ENCODE measurements at regions not wholly inside any gene's neighbourhood (a gene's known extent, or its start where the extent isn't known, plus 50 kb on each side); places are given as distances from the start of the nearest gene placed in this dataset.

GRCh38 chr4:127229855-127230608, 402.7 kb upstream of the INTU start:
- H3K27ac Mint-ChIP-seq (ENCODE audit: unreplicated experiment): no peak overlapping the region
- no peak overlapping the region for H3K4me3 Mint-ChIP-seq (ENCODE audit: unreplicated experiment)
- Histone ChIP-seq H3K4me2 (ENCODE audit: low read length) (no peak overlapping the region), H4K20me1 (ENCODE audit: insufficient read depth, low read length) (no peaks in the 10 kb centered on the region), H3K27ac (ENCODE audit: low read depth, low read length) (no peak overlapping the region), H3K4me3 (ENCODE audit: insufficient read depth, low read depth, low read length) (no peak overlapping the region), H3K27me3 (ENCODE audit: insufficient read depth, low read length) (no peaks in the 10 kb centered on the region), H3K4me1 (ENCODE audit: insufficient read depth, low read length) (no peaks in the 10 kb centered on the region), H3K9me3 (ENCODE audit: insufficient read depth, low read depth, low read length) (no peaks in the 10 kb centered on the region), H3K9ac (ENCODE audit: low read length) (no peak overlapping the region), H3K36me3 (ENCODE audit: insufficient read depth, low read length) (no peaks in the 10 kb centered on the region), H3K79me2 (ENCODE audit: insufficient read depth, low read length) (no peaks in the 10 kb centered on the region), H2AFZ (ENCODE audit: low read depth, low read length) (no peak overlapping the region)
- no peaks in the 10 kb centered on the region for H3K4me1 Mint-ChIP-seq (ENCODE audit: low read depth, unreplicated experiment)
- TF ChIP-seq CTCF (IDR thresholded peaks at IDR 0.05; ENCODE audit: insufficient read depth, low read depth, low read length): no peak
- no peak for TF ChIP-seq EZH2 (IDR thresholded peaks at IDR 0.05; ENCODE audit: insufficient read depth, low read length)
- H3K36me3 Mint-ChIP-seq (ENCODE audit: low read depth, unreplicated experiment): no peaks in the 10 kb centered on the region
- H3K9me3 Mint-ChIP-seq (ENCODE audit: unreplicated experiment): peaks cover 2% of the 10 kb centered on the region
- FAIRE-seq (no peak), DNase-seq (ENCODE audit: low read depth) (no peak)
- no peaks in the 10 kb centered on the region for H3K27me3 Mint-ChIP-seq (ENCODE audit: low read depth, unreplicated experiment)

GRCh38 chr4:127236889-127237288, 395.9 kb upstream of the INTU start:
- DNase-seq (ENCODE audit: low read depth) (no peak), FAIRE-seq (no peak)
- H3K4me3 ChIP-seq (ENCODE audit: insufficient read depth, low read depth, low read length): no peak overlapping the region
- H3K4me1 ChIP-seq (ENCODE audit: insufficient read depth, low read length): no peaks in the 10 kb centered on the region
- Mint-ChIP-seq H3K27me3 (ENCODE audit: low read depth, unreplicated experiment) (no peaks in the 10 kb centered on the region), H3K27ac (ENCODE audit: unreplicated experiment) (no peak overlapping the region), H3K36me3 (ENCODE audit: low read depth, unreplicated experiment) (no peaks in the 10 kb centered on the region), H3K9me3 (ENCODE audit: unreplicated experiment) (no peaks in the 10 kb centered on the region), H3K4me3 (ENCODE audit: unreplicated experiment) (no peak overlapping the region), H3K4me1 (ENCODE audit: low read depth, unreplicated experiment) (no peaks in the 10 kb centered on the region)
- H3K4me2 ChIP-seq (ENCODE audit: low read length): no peak overlapping the region
- no peak overlapping the region for H3K27ac ChIP-seq (ENCODE audit: low read depth, low read length)
- no peak overlapping the region for H3K9ac ChIP-seq (ENCODE audit: low read length)
- no peaks in the 10 kb centered on the region for H3K9me3 ChIP-seq (ENCODE audit: insufficient read depth, low read depth, low read length)
- no peaks in the 10 kb centered on the region for H3K36me3 ChIP-seq (ENCODE audit: insufficient read depth, low read length)
- H3K27me3 ChIP-seq (ENCODE audit: insufficient read depth, low read length): no peaks in the 10 kb centered on the region
- H4K20me1 ChIP-seq (ENCODE audit: insufficient read depth, low read length): no peaks in the 10 kb centered on the region
- H3K79me2 ChIP-seq (ENCODE audit: insufficient read depth, low read length): no peaks in the 10 kb centered on the region
- H2AFZ ChIP-seq (ENCODE audit: low read depth, low read length): no peak overlapping the region
- TF ChIP-seq EZH2 (IDR thresholded peaks at IDR 0.05; ENCODE audit: insufficient read depth, low read length) (no peak), CTCF (IDR thresholded peaks at IDR 0.05; ENCODE audit: insufficient read depth, low read depth, low read length) (no peak)

- Histone ChIP-seq H3K9ac (ENCODE audit: low read length) (no peak overlapping the region), H3K4me3 (ENCODE audit: insufficient read depth, low read depth, low read length) (no peak overlapping the region), H3K9me3 (ENCODE audit: insufficient read depth, low read depth, low read length) (no peaks in the 10 kb centered on the region), H4K20me1 (ENCODE audit: insufficient read depth, low read length) (no peaks in the 10 kb centered on the region), H3K27me3 (ENCODE audit: insufficient read depth, low read length) (no peaks in the 10 kb centered on the region), H3K27ac (ENCODE audit: low read depth, low read length) (no peak overlapping the region), H2AFZ (ENCODE audit: low read depth, low read length) (no peak overlapping the region), H3K79me2 (ENCODE audit: insufficient read depth, low read length) (no peaks in the 10 kb centered on the region), H3K4me2 (ENCODE audit: low read length) (no peak overlapping the region), H3K4me1 (ENCODE audit: insufficient read depth, low read length) (no peaks in the 10 kb centered on the region), H3K36me3 (ENCODE audit: insufficient read depth, low read length) (no peaks in the 10 kb centered on the region)
- no peak overlapping the region for H3K27ac Mint-ChIP-seq (ENCODE audit: unreplicated experiment)
- no peak overlapping the region for H3K4me3 Mint-ChIP-seq (ENCODE audit: unreplicated experiment)
- H3K27me3 Mint-ChIP-seq (ENCODE audit: low read depth, unreplicated experiment): no peaks in the 10 kb centered on the region
- H3K4me1 Mint-ChIP-seq (ENCODE audit: low read depth, unreplicated experiment): no peaks in the 10 kb centered on the region
- TF ChIP-seq CTCF (IDR thresholded peaks at IDR 0.05; ENCODE audit: insufficient read depth, low read depth, low read length) (no peak), EZH2 (IDR thresholded peaks at IDR 0.05; ENCODE audit: insufficient read depth, low read length) (no peak)
- FAIRE-seq (no peak), DNase-seq (ENCODE audit: low read depth) (no peak)
- no peaks in the 10 kb centered on the region for H3K9me3 Mint-ChIP-seq (ENCODE audit: unreplicated experiment)
- no peaks in the 10 kb centered on the region for H3K36me3 Mint-ChIP-seq (ENCODE audit: low read depth, unreplicated experiment)
Observed at GRCh38 chr4:127237581-127237980, 395.2 kb upstream of the INTU start.
